Suppressor macrophage (primary cell): ENCODE measurements at regions not wholly inside any gene's neighbourhood (a gene's known extent, or its start where the extent isn't known, plus 50 kb on each side); places are given as distances from the start of the nearest gene placed in this dataset.

Experiments
- DNase-seq, 4 experiments: peaks; one replicate each; pipeline ENCODE4 v3.0.0-alpha.2; 2020 to 2022

GRCh38 chr18:74023220-74023619 is 124.4 kb downstream of the FBXO15 start:
- DNase-seq, result no peak

- DNase-seq, result no peak
Observed at GRCh38 chr18:74019864-74020263, 127.8 kb downstream of the FBXO15 start.

GRCh38 chr18:74013955-74014354 is 133.7 kb downstream of the FBXO15 start:
- peak; percentile 42 to 81 (median 66) for DNase-seq

- peak in 1 of 4 experiments; percentile 8 for DNase-seq
Observed at GRCh38 chr18:74012954-74013630, 134.5 kb downstream of the FBXO15 start.

- DNase-seq, result no peak
Observed at GRCh38 chr18:74006143-74006542, 141.5 kb downstream of the FBXO15 start.

- no peak for DNase-seq
Observed at GRCh38 chr18:74005320-74006109, 142.1 kb downstream of the FBXO15 start.

GRCh38 chr18:73992242-73993022 is 155.2 kb downstream of the FBXO15 start:
- DNase-seq, result no peak

- no peak for DNase-seq
Observed at GRCh38 chr18:73991570-73991969, 156.1 kb downstream of the FBXO15 start.

GRCh38 chr18:73990258-73990657 is 157.4 kb downstream of the FBXO15 start:
- DNase-seq, result no peak

- DNase-seq, result no peak
Observed at GRCh38 chr18:73987247-73987980, 160.2 kb downstream of the FBXO15 start.

GRCh38 chr18:73986711-73987110 is 160.9 kb downstream of the FBXO15 start:
- no peak for DNase-seq

GRCh38 chr18:73985855-73986625 is 161.6 kb downstream of the FBXO15 start:
- no peak for DNase-seq

GRCh38 chr18:73983970-73984369 is 163.7 kb downstream of the FBXO15 start:
- DNase-seq, result no peak

GRCh38 chr18:73983496-73983895 is 164.1 kb downstream of the FBXO15 start:
- DNase-seq, result no peak

GRCh38 chr18:73981796-73982195 is 165.8 kb downstream of the FBXO15 start:
- DNase-seq, result no peak

GRCh38 chr18:73980289-73980979 is 167.2 kb downstream of the FBXO15 start:
- peak; percentile 3 to 26 (median 14) for DNase-seq

GRCh38 chr18:73979742-73980141 is 167.9 kb downstream of the FBXO15 start:
- DNase-seq, result peak in 3 of 4 experiments; percentile 7 to 22 (median 8)

GRCh38 chr18:73976433-73976832 is 171.2 kb downstream of the FBXO15 start:
- peak in 1 of 4 experiments; percentile 4 for DNase-seq

- DNase-seq, result no peak
Observed at GRCh38 chr18:73975266-73975665, 172.4 kb downstream of the FBXO15 start.

- DNase-seq, result no peak
Observed at GRCh38 chr18:73973972-73974371, 173.7 kb downstream of the FBXO15 start.

GRCh38 chr18:73966954-73967353 is 180.7 kb downstream of the FBXO15 start:
- DNase-seq, result no peak
